ENCODE measurements at regions not wholly inside any gene's neighbourhood (a gene's known extent, or its start where the extent isn't known, plus 50 kb on each side); places are given as distances from the start of the nearest gene placed in this dataset.

DNA sequence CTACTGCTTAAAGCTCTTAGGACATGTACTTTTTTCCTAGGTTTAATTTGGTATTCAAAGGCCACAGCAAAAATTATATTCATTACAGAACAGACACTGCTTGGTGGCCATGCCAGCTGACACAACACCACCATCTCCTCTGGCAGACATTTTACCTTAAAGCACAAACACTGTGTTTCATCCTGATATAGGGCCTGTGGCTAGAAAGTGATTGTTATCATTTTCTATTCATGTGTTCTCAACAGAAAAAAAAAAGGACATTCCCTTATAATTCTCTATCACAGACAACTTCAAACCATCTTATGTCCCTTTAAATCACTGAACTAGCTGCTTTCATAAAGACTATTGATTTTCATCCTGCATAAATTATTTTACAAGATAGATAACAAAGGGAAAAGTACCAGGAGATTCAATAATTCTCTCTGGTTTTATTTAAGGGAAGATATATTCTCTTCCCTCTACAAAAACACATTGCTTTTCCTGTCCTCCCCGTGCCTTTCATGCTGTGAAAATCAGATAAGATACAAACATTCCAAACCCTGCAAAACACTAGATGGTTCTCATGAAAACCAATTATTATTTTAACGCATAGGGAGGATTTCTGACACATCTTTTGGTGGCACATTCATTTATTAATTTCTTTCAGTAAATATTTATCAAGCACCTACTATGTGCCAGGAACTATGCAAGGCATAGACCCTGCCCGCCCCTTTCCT is 139.3 kb upstream of the TMCC3 start:
- no peaks in the 10 kb centered on the region for H3K79me2 ChIP-seq (replicated peaks; ENCODE audit: insufficient read depth, low read length)
- peak overlapping the region; percentile 42 for H3K9ac ChIP-seq (ENCODE audit: low read length)
- no peak overlapping the region for H3K4me2 ChIP-seq (ENCODE audit: low read length)
- no peaks in the 10 kb centered on the region for H4K20me1 ChIP-seq (ENCODE audit: insufficient read depth)
- no peaks in the 10 kb centered on the region for H3F3A ChIP-seq (ENCODE audit: insufficient read depth, low read length, poor library complexity, severe bottlenecking)
- H3K27ac ChIP-seq (ENCODE audit: low read length), result peak overlapping the region; percentile 89
- H3K9me2 ChIP-seq (ENCODE audit: insufficient read depth, low read length), result no peaks in the 10 kb centered on the region
- no peak overlapping the region for H3K4me3 ChIP-seq (ENCODE audit: low read length)
- H3K27me3 ChIP-seq (ENCODE audit: insufficient read depth, low read depth, low read length), result no peaks in the 10 kb centered on the region
- no peak overlapping the region for H2AFZ ChIP-seq (ENCODE audit: low read depth, low read length)
- H3K36me3 ChIP-seq (ENCODE audit: insufficient read depth, low read length), result no peaks in the 10 kb centered on the region
- TF ChIP-seq EZH2 (IDR thresholded peaks at IDR 0.05; ENCODE audit: borderline replicate concordance, insufficient read depth, low read length, poor library complexity, severe bottlenecking) (no peak), RAD21 (conservative IDR thresholded peaks at IDR 0.05) (no peak), TAF1 (IDR thresholded peaks at IDR 0.05; ENCODE audit: low read depth) (no peak), MXI1 (conservative IDR thresholded peaks at IDR 0.05; ENCODE audit: poor library complexity, severe bottlenecking) (no peak), POLR2AphosphoS5 (IDR thresholded peaks at IDR 0.05) (no peak)
- TF ChIP-seq, protein P1, sequence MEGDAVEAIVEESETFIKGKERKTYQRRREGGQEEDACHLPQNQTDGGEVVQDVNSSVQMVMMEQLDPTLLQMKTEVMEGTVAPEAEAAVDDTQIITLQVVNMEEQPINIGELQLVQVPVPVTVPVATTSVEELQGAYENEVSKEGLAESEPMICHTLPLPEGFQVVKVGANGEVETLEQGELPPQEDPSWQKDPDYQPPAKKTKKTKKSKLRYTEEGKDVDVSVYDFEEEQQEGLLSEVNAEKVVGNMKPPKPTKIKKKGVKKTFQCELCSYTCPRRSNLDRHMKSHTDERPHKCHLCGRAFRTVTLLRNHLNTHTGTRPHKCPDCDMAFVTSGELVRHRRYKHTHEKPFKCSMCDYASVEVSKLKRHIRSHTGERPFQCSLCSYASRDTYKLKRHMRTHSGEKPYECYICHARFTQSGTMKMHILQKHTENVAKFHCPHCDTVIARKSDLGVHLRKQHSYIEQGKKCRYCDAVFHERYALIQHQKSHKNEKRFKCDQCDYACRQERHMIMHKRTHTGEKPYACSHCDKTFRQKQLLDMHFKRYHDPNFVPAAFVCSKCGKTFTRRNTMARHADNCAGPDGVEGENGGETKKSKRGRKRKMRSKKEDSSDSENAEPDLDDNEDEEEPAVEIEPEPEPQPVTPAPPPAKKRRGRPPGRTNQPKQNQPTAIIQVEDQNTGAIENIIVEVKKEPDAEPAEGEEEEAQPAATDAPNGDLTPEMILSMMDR (IDR thresholded peaks at IDR 0.05; ENCODE audit: poor library complexity, severe bottlenecking), result no peak
- no peaks in the 10 kb centered on the region for H3K9me3 ChIP-seq (ENCODE audit: low read length)

DNA sequence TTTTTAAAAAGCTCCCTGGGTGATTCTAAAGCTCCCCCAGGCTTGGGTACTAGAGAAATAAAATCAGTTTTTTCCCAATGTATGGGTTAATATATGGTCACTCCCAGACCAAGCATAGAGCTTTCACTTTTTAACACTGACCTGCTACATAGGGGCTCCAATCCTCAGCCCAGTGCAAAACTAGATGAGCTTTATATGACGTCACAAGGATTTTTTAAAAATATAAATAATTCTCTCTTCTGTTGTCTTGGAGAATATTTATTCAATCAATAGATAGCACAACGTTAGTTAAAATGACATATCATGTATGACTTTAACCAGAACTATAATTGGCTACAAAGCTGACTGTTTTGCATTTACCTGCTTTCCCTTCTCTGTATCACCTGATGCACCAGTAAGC is 137.9 kb upstream of the TMCC3 start:
- Histone ChIP-seq H3K9me3 (ENCODE audit: low read length) (no peaks in the 10 kb centered on the region), H2AFZ (ENCODE audit: low read depth, low read length) (no peak overlapping the region), H4K20me1 (ENCODE audit: insufficient read depth) (no peaks in the 10 kb centered on the region), H3F3A (ENCODE audit: insufficient read depth, low read length, poor library complexity, severe bottlenecking) (peaks cover 4% of the 10 kb centered on the region), H3K27me3 (ENCODE audit: insufficient read depth, low read depth, low read length) (no peaks in the 10 kb centered on the region), H3K9me2 (ENCODE audit: insufficient read depth, low read length) (no peaks in the 10 kb centered on the region), H3K27ac (ENCODE audit: low read length) (no peak overlapping the region), H3K4me3 (ENCODE audit: low read length) (no peak overlapping the region), H3K9ac (ENCODE audit: low read length) (no peak overlapping the region), H3K79me2 (replicated peaks; ENCODE audit: insufficient read depth, low read length) (no peaks in the 10 kb centered on the region), H3K4me2 (ENCODE audit: low read length) (no peak overlapping the region), H3K36me3 (ENCODE audit: insufficient read depth, low read length) (no peaks in the 10 kb centered on the region)
- no peak for TF ChIP-seq POLR2AphosphoS5 (IDR thresholded peaks at IDR 0.05)
- TF ChIP-seq EZH2 (IDR thresholded peaks at IDR 0.05; ENCODE audit: borderline replicate concordance, insufficient read depth, low read length, poor library complexity, severe bottlenecking), result no peak
- TF ChIP-seq TAF1 (IDR thresholded peaks at IDR 0.05; ENCODE audit: low read depth), result no peak
- TF ChIP-seq RAD21 (conservative IDR thresholded peaks at IDR 0.05), result no peak
- TF ChIP-seq, protein P1 (IDR thresholded peaks at IDR 0.05; ENCODE audit: poor library complexity, severe bottlenecking), result no peak
- no peak for TF ChIP-seq SMC3 (conservative IDR thresholded peaks at IDR 0.05; ENCODE audit: poor library complexity)
- TF ChIP-seq EP300 (conservative IDR thresholded peaks at IDR 0.05; ENCODE audit: poor library complexity, severe bottlenecking), result no peak
- TF ChIP-seq, protein P2, sequence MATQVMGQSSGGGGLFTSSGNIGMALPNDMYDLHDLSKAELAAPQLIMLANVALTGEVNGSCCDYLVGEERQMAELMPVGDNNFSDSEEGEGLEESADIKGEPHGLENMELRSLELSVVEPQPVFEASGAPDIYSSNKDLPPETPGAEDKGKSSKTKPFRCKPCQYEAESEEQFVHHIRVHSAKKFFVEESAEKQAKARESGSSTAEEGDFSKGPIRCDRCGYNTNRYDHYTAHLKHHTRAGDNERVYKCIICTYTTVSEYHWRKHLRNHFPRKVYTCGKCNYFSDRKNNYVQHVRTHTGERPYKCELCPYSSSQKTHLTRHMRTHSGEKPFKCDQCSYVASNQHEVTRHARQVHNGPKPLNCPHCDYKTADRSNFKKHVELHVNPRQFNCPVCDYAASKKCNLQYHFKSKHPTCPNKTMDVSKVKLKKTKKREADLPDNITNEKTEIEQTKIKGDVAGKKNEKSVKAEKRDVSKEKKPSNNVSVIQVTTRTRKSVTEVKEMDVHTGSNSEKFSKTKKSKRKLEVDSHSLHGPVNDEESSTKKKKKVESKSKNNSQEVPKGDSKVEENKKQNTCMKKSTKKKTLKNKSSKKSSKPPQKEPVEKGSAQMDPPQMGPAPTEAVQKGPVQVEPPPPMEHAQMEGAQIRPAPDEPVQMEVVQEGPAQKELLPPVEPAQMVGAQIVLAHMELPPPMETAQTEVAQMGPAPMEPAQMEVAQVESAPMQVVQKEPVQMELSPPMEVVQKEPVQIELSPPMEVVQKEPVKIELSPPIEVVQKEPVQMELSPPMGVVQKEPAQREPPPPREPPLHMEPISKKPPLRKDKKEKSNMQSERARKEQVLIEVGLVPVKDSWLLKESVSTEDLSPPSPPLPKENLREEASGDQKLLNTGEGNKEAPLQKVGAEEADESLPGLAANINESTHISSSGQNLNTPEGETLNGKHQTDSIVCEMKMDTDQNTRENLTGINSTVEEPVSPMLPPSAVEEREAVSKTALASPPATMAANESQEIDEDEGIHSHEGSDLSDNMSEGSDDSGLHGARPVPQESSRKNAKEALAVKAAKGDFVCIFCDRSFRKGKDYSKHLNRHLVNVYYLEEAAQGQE (IDR thresholded peaks at IDR 0.05; ENCODE audit: borderline replicate concordance), result no peak
- TF ChIP-seq MXI1 (conservative IDR thresholded peaks at IDR 0.05; ENCODE audit: poor library complexity, severe bottlenecking), result no peak
